Testis (tissue), 2 donors: ENCODE measurements at regions not wholly inside any gene's neighbourhood (a gene's known extent, or its start where the extent isn't known, plus 50 kb on each side); places are given as distances from the start of the nearest gene placed in this dataset.

Experiments used
- DNase-seq: peaks from one replicate; pipeline ENCODE4 v3.0.0-alpha.2; 2019
- H3K27ac ChIP-seq, 2 donors: fragments of 200-600 bp; sonication (generic); one replicate each; pipeline ENCODE4 v1.5.1; 2019
- H3K27me3 ChIP-seq: fragments of 200-600 bp; sonication (generic); one replicate; pipeline ENCODE4 v1.5.1; 2019
- H3K36me3 ChIP-seq: fragments of 200-600 bp; sonication (generic); one replicate; pipeline ENCODE4 v1.5.1; 2017; ENCODE audit warnings: low read depth; ENCODE audit errors: missing control alignments
- H3K4me1 ChIP-seq: fragments of 200-600 bp; sonication (generic); one replicate; pipeline ENCODE4 v1.5.1; 2019
- H3K4me3 ChIP-seq, 2 donors: fragments of 200-600 bp; sonication (generic); one replicate each; pipeline ENCODE4 v1.5.1; 2017 to 2019
- H3K9me3 ChIP-seq: fragments of 200-600 bp; sonication (generic); one replicate; pipeline ENCODE4 v1.5.1; 2017
- CTCF ChIP-seq, 3 experiments: fragments of 450-650 bp in 2 of 3; fragments of 200-600 bp in 1 of 3; sonication (generic) in 1 of 3; IDR thresholded peaks; one replicate each; pipeline ENCODE4 v1.5.1; 2016 to 2019; ENCODE audit warnings: antibody characterized with exemption in 3 of 3, mild to moderate bottlenecking in 2 of 3, moderate library complexity in 1 of 3
- POLR2A ChIP-seq: fragments of 450-650 bp; IDR thresholded peaks from one replicate; pipeline ENCODE4 v1.6.1; 2017; ENCODE audit warnings: antibody characterized with exemption, mild to moderate bottlenecking, moderate library complexity
- WGBS, 2 donors: methylation state at CpG; one replicate each; pipeline ENCODE4 v1.1.5; 2018; 5-methylcytosine and 5-hydroxymethylcytosine counted together
- intact Hi-C: fragments of 100-400 bp; cut with DNase I; formaldehyde crosslinking; loops from one replicate; pipeline ENCODE4 v1.15.1; 2023; ENCODE audit warnings: low total_unique reads

GRCh38 chrX:139083191-139083590 is 371.7 kb upstream of the FGF13 start:
- no peaks in the 10 kb centered on the region for H3K36me3 ChIP-seq
- intact Hi-C loops: no loop called here
- H3K9me3 ChIP-seq: no peaks in the 10 kb centered on the region
- H3K4me1 ChIP-seq: no peaks in the 10 kb centered on the region
- no peak overlapping the region for H3K4me3 ChIP-seq
- DNase-seq: no peak
- 84 to 89% methylated on average over 3 of the region's 3 CpGs for WGBS, 2 donors
- no peak for TF ChIP-seq POLR2A
- no peak for TF ChIP-seq CTCF (IDR thresholded peaks at IDR 0.05)
- H3K27ac ChIP-seq: no peak overlapping the region
- no peaks in the 10 kb centered on the region for H3K27me3 ChIP-seq

DNA sequence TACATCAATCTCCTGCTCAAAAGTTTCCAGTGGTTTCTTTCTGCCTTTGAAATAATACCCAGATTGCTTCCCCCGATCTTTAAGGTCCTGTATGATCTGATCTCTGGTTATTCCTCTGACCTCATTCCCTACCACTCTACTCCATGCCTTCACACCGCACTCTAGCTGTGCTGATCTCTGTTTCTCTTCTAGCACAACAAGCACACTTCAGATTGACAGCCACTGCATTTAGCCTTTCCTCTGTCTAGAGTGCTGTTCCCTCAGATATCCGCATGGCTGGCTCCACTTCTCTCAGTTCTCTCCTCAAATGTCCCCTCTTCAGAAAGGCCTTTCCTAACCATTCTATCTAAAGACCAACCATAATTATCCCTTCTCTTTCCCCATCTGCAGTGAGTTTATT is 370.4 kb upstream of the FGF13 start:
- no peak for TF ChIP-seq POLR2A
- no peak for TF ChIP-seq CTCF (IDR thresholded peaks at IDR 0.05)
- WGBS, 2 donors: 95 to 96% methylated on average over 3 of the region's 3 CpGs

DNA sequence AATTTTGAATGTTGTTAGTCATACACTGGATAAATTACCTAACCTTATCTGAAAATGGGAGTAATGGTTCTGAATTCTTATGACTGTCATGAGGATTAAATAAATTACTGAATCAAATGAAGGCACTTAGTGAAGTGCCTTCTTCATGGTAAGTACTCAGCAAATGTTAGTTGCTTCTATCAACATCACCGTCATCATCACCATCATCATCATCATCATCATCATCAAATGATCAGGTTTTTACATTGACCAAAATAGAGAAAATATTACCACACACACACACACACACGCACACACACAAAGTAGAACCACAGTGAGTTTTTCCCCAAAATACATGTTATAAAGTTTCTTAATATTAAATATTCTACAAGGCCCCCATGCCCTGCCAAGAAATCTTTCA is 368.3 kb upstream of the FGF13 start:
- H3K4me3 ChIP-seq: no peak overlapping the region
- no peaks in the 10 kb centered on the region for H3K27me3 ChIP-seq
- WGBS, 2 donors: 89 to 100% methylated on average over 2 of the region's 2 CpGs
- H3K4me1 ChIP-seq: no peaks in the 10 kb centered on the region
- no peak overlapping the region for H3K27ac ChIP-seq
- no peak for DNase-seq
- H3K9me3 ChIP-seq: no peaks in the 10 kb centered on the region
- TF ChIP-seq CTCF (IDR thresholded peaks at IDR 0.05): no peak
- no peak for TF ChIP-seq POLR2A
- intact Hi-C loops: no loop called here
- no peaks in the 10 kb centered on the region for H3K36me3 ChIP-seq

More for the DNA sequence above, 370.4 kb upstream of the FGF13 start:
- intact Hi-C loops: no loop called here
- Histone ChIP-seq H3K36me3 (no peaks in the 10 kb centered on the region), H3K27me3 (no peaks in the 10 kb centered on the region), H3K9me3 (no peaks in the 10 kb centered on the region), H3K27ac (no peak overlapping the region), H3K4me3 (no peak overlapping the region), H3K4me1 (no peaks in the 10 kb centered on the region)
- DNase-seq: no peak

GRCh38 chrX:139078761-139079280 is 367.3 kb upstream of the FGF13 start:
- Histone ChIP-seq H3K4me3 (no peak overlapping the region), H3K4me1 (no peaks in the 10 kb centered on the region), H3K27me3 (no peaks in the 10 kb centered on the region), H3K9me3 (no peaks in the 10 kb centered on the region), H3K27ac (no peak overlapping the region), H3K36me3 (no peaks in the 10 kb centered on the region)
- intact Hi-C loops: no loop called here
- WGBS, 2 donors: 70 to 72% methylated on average over 8 of the region's 8 CpGs
- no peak for DNase-seq
- no peak for TF ChIP-seq CTCF (IDR thresholded peaks at IDR 0.05)
- TF ChIP-seq POLR2A: no peak

DNA sequence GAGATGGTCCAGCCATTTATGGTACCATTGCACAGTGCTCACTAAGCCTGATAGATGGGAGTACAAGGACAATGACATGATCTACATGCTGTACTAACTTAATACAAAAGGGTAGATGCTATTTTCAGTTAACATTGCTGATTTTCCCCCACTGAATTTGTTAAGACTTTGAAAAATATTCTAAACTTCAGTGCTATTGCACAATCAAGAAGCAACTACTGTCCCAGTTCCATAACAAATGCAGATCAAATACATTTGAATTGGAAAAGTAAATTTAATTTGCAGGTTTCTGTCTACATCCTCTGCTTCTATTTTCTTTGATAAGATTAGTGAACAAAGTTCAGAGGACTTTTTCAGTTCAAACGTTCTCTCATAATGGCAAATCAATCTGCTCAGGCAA is 366.8 kb upstream of the FGF13 start:
- Histone ChIP-seq H3K27me3 (no peaks in the 10 kb centered on the region), H3K36me3 (no peaks in the 10 kb centered on the region), H3K4me3 (no peak overlapping the region), H3K9me3 (no peaks in the 10 kb centered on the region), H3K27ac (no peak overlapping the region), H3K4me1 (no peaks in the 10 kb centered on the region)
- TF ChIP-seq CTCF (IDR thresholded peaks at IDR 0.05) (no peak), POLR2A (no peak)
- no peak for DNase-seq
- intact Hi-C loops: no loop called here
- WGBS, 2 donors: 31 to 69% methylated on average over 1 of the region's 1 CpG
